ENCODE measurements at regions not wholly inside any gene's neighbourhood (a gene's known extent, or its start where the extent isn't known, plus 50 kb on each side); places are given as distances from the start of the nearest gene placed in this dataset.

DNA sequence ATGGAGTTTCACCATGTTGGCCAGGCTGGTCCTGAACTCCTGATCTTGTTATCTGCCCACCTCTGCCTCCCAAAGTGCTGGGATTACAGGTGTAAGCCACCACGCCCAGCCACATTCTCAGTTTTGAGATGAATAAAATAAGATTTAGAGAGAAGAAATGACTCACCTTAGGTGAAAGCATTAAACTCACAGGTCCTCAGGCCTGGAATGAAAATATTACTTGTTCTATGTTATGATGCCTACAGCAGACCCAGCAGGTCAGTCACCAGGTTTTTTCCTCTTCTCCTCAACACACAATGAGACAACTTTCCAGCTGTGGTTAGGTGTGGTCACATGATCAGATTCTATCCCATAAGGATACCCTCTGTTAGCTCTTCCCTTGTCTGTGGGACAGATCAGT lies 150.3 kb downstream of the C16orf95 start:
- Histone ChIP-seq H3K4me3 (ENCODE audit: insufficient read depth, low read depth, low read length) (no peak overlapping the region), H3K27me3 (ENCODE audit: insufficient read depth, low read length) (peaks cover 2% of the 10 kb centered on the region), H2AFZ (ENCODE audit: low read depth, low read length) (no peak overlapping the region), H4K20me1 (ENCODE audit: insufficient read depth, low read length) (no peaks in the 10 kb centered on the region), H3K27ac (ENCODE audit: low read depth, low read length) (no peak overlapping the region), H3K9ac (ENCODE audit: low read length) (no peak overlapping the region), H3K4me2 (ENCODE audit: low read length) (no peak overlapping the region), H3K36me3 (ENCODE audit: insufficient read depth, low read length) (no peaks in the 10 kb centered on the region), H3K9me3 (ENCODE audit: insufficient read depth, low read depth, low read length) (no peaks in the 10 kb centered on the region), H3K79me2 (ENCODE audit: insufficient read depth, low read length) (no peaks in the 10 kb centered on the region), H3K4me1 (ENCODE audit: insufficient read depth, low read length) (peaks cover 5% of the 10 kb centered on the region)
- DNase-seq (ENCODE audit: low read depth) (no peak), FAIRE-seq (no peak)
- H3K4me1 Mint-ChIP-seq (ENCODE audit: low read depth, unreplicated experiment) = peaks cover 5% of the 10 kb centered on the region
- H3K27ac Mint-ChIP-seq (ENCODE audit: unreplicated experiment) = no peak overlapping the region
- H3K4me3 Mint-ChIP-seq (ENCODE audit: unreplicated experiment) = no peak overlapping the region
- H3K9me3 Mint-ChIP-seq (ENCODE audit: unreplicated experiment) = peaks cover 3% of the 10 kb centered on the region
- TF ChIP-seq, protein P1, sequence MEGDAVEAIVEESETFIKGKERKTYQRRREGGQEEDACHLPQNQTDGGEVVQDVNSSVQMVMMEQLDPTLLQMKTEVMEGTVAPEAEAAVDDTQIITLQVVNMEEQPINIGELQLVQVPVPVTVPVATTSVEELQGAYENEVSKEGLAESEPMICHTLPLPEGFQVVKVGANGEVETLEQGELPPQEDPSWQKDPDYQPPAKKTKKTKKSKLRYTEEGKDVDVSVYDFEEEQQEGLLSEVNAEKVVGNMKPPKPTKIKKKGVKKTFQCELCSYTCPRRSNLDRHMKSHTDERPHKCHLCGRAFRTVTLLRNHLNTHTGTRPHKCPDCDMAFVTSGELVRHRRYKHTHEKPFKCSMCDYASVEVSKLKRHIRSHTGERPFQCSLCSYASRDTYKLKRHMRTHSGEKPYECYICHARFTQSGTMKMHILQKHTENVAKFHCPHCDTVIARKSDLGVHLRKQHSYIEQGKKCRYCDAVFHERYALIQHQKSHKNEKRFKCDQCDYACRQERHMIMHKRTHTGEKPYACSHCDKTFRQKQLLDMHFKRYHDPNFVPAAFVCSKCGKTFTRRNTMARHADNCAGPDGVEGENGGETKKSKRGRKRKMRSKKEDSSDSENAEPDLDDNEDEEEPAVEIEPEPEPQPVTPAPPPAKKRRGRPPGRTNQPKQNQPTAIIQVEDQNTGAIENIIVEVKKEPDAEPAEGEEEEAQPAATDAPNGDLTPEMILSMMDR (IDR thresholded peaks at IDR 0.05; ENCODE audit: insufficient read depth, low read depth, low read length) = no peak
- TF ChIP-seq EZH2 (IDR thresholded peaks at IDR 0.05; ENCODE audit: insufficient read depth, low read length) = no peak
- no peaks in the 10 kb centered on the region for H3K36me3 Mint-ChIP-seq (ENCODE audit: low read depth, unreplicated experiment)
- H3K27me3 Mint-ChIP-seq (ENCODE audit: low read depth, unreplicated experiment) = peaks cover 19% of the 10 kb centered on the region

DNA sequence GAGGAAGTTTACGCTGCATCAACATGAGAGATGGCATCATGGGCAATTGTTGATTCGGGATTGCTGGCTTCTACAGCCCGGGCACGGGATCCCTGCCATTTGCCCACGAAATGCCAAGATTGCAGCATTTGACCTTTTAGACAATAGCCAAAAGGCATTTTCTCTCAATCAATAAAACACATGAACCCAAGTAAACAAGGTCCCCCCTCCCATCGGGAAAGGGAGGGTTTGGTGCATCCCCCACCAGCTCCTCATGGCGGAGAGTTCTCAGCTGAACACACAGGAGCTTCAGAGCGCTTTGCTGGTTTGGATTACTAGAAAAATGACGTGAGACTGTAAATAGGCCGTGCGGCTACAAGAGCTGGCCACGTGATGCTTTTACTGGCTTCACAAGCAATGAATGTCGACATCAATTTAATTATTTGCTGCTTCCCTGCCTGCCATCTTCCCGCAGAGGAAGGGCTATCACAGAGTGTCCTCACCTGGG lies 147.6 kb downstream of the C16orf95 start:
- Histone ChIP-seq H3K4me1 (ENCODE audit: insufficient read depth, low read length) (peaks cover 10% of the 10 kb centered on the region), H3K79me2 (ENCODE audit: insufficient read depth, low read length) (no peaks in the 10 kb centered on the region), H3K9me3 (ENCODE audit: insufficient read depth, low read depth, low read length) (no peaks in the 10 kb centered on the region), H3K27me3 (ENCODE audit: insufficient read depth, low read length) (peaks cover 2% of the 10 kb centered on the region), H3K36me3 (ENCODE audit: insufficient read depth, low read length) (no peaks in the 10 kb centered on the region), H4K20me1 (ENCODE audit: insufficient read depth, low read length) (no peaks in the 10 kb centered on the region), H3K27ac (ENCODE audit: low read depth, low read length) (no peak overlapping the region), H3K4me2 (ENCODE audit: low read length) (no peak overlapping the region), H3K9ac (ENCODE audit: low read length) (no peak overlapping the region), H2AFZ (ENCODE audit: low read depth, low read length) (no peak overlapping the region), H3K4me3 (ENCODE audit: insufficient read depth, low read depth, low read length) (no peak overlapping the region)
- peaks cover 2% of the 10 kb centered on the region for H3K9me3 Mint-ChIP-seq (ENCODE audit: unreplicated experiment)
- H3K27me3 Mint-ChIP-seq (ENCODE audit: low read depth, unreplicated experiment) = peaks cover 10% of the 10 kb centered on the region
- no peak overlapping the region for H3K27ac Mint-ChIP-seq (ENCODE audit: unreplicated experiment)
- H3K4me1 Mint-ChIP-seq (ENCODE audit: low read depth, unreplicated experiment) = peaks cover 9% of the 10 kb centered on the region
- FAIRE-seq (no peak), DNase-seq (ENCODE audit: low read depth) (no peak)
- H3K4me3 Mint-ChIP-seq (ENCODE audit: unreplicated experiment) = no peak overlapping the region
- TF ChIP-seq, protein P1 (IDR thresholded peaks at IDR 0.05; ENCODE audit: insufficient read depth, low read depth, low read length) = no peak
- TF ChIP-seq EZH2 (IDR thresholded peaks at IDR 0.05; ENCODE audit: insufficient read depth, low read length) = no peak
- H3K36me3 Mint-ChIP-seq (ENCODE audit: low read depth, unreplicated experiment) = no peaks in the 10 kb centered on the region

DNA sequence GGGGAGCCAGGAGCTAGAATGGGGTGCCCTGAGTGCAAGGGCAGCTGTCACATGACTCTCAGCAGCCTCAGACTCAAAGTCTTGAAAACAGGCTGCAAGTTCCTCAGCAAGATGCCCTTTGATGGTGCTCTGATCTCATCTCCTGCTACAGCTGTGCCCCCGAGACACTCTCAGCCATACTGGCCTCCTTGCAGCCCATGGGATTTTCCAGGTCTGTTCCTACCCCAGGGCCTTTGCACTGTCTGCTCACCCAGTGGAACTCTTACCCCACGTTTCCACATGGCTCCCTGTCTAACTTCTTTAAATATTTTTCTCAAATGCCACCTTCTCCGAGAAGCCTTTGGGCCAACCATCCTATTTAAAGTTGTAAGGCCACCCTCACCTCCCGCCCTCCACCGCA lies 146.9 kb downstream of the C16orf95 start:
- H3K4me2 ChIP-seq (ENCODE audit: low read length) = no peak overlapping the region
- H3K4me3 ChIP-seq (ENCODE audit: insufficient read depth, low read depth, low read length) = no peak overlapping the region
- no peaks in the 10 kb centered on the region for H4K20me1 ChIP-seq (ENCODE audit: insufficient read depth, low read length)
- Mint-ChIP-seq H3K36me3 (ENCODE audit: low read depth, unreplicated experiment) (no peaks in the 10 kb centered on the region), H3K9me3 (ENCODE audit: unreplicated experiment) (peaks cover 2% of the 10 kb centered on the region), H3K27me3 (ENCODE audit: low read depth, unreplicated experiment) (peaks cover 9% of the 10 kb centered on the region), H3K4me1 (ENCODE audit: low read depth, unreplicated experiment) (peaks cover 5% of the 10 kb centered on the region), H3K4me3 (ENCODE audit: unreplicated experiment) (no peak overlapping the region), H3K27ac (ENCODE audit: unreplicated experiment) (no peak overlapping the region)
- no peak overlapping the region for H3K27ac ChIP-seq (ENCODE audit: low read depth, low read length)
- no peaks in the 10 kb centered on the region for H3K79me2 ChIP-seq (ENCODE audit: insufficient read depth, low read length)
- peaks cover 6% of the 10 kb centered on the region for H3K4me1 ChIP-seq (ENCODE audit: insufficient read depth, low read length)
- peaks cover 2% of the 10 kb centered on the region for H3K27me3 ChIP-seq (ENCODE audit: insufficient read depth, low read length)
- no peak overlapping the region for H2AFZ ChIP-seq (ENCODE audit: low read depth, low read length)
- H3K36me3 ChIP-seq (ENCODE audit: insufficient read depth, low read length) = no peaks in the 10 kb centered on the region
- TF ChIP-seq, protein P1 (IDR thresholded peaks at IDR 0.05; ENCODE audit: insufficient read depth, low read depth, low read length) = no peak
- no peaks in the 10 kb centered on the region for H3K9me3 ChIP-seq (ENCODE audit: insufficient read depth, low read depth, low read length)
- FAIRE-seq (no peak), DNase-seq (ENCODE audit: low read depth) (no peak)
- H3K9ac ChIP-seq (ENCODE audit: low read length) = no peak overlapping the region

Data from astrocyte (in vitro differentiated cells and primary cell).